ENCODE measurements at regions not wholly inside any gene's neighbourhood (a gene's known extent, or its start where the extent isn't known, plus 50 kb on each side); places are given as distances from the start of the nearest gene placed in this dataset.

DNA sequence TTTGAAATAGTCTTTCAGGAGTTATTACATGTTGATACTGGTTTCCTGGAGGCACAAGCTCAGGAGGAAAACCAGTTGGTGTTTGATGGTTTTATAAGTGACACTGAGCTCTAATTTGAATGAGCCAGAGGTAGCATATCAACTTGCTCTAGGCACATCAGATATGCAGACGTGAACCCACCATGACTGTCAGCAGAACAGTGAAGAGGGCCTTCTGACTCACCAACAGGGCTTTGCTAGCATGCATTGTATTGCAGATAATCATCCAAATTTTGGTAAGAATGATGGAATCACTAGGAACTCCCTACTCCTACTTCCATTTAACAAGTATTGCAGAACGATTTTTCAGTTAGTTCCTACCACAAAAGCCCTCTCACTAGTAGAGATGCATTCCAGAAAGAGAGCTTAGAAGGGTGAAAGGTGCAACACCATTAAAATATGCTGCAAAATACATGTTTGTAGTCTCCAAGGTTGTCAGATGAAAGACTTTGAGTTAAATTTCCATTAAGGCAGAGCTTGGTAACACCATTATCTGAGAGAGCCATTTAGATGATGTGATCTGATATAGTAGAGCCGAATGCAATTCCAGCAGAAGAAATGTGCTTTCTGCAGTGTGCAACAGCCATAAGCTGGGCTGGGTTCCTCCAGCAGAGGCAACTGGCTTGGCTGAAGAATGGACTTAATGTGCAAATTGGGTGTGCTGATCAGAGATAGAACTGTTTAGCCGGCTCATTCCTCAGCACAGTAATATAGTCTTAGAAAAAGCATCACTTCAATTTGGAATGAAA lies 968.7 kb upstream of the ADGRB3 start:
- Histone ChIP-seq H3K9ac (ENCODE audit: low read length in 5 of 5) (no peak overlapping the region), H3K27me3 (ENCODE audit: control insufficient read depth in 5 of 5, insufficient read depth in 4 of 5, low read length in 5 of 5) (no peaks in the 10 kb centered on the region), H3K27ac (ENCODE audit: low read depth, low read length) (no peak overlapping the region), H3K4me1 (ENCODE audit: control insufficient read depth in 5 of 5, insufficient read depth in 5 of 5, low read length in 5 of 5) (no peaks in the 10 kb centered on the region), H3K4me3 (ENCODE audit: low read depth in 1 of 5, low read length in 5 of 5) (no peak overlapping the region), H3K9me3 (ENCODE audit: control insufficient read depth in 5 of 5, low read length in 5 of 5) (peaks cover 2 to 11% (median 5%) of the 10 kb centered on the region in 5 donors), H3K36me3 (ENCODE audit: control insufficient read depth in 5 of 5, insufficient read depth in 5 of 5, low read length in 5 of 5) (no peaks in the 10 kb centered on the region)

DNA sequence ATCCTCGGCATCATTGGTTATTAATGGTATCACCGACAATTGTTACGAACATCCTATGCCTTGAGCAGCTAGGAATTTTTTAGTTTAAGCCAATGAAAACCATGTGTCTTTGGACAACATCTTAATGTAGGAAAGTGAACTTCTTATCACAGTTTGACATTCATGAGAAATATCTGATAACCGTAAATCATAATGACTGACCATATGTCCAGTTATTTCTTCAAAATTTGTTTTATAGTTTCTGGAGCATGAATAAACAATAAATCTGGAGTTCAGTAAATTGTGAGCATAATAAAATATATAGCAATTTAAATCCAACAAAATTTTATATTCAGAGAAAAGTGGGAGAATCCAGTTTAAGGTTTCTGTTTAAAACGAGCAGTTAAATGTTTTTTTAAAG lies 970.1 kb upstream of the ADGRB3 start:
- Histone ChIP-seq H3K4me3 (ENCODE audit: low read depth in 1 of 5, low read length in 5 of 5) (no peak overlapping the region), H3K9ac (ENCODE audit: low read length in 5 of 5) (no peak overlapping the region), H3K36me3 (ENCODE audit: control insufficient read depth in 5 of 5, insufficient read depth in 5 of 5, low read length in 5 of 5) (no peaks in the 10 kb centered on the region), H3K27me3 (ENCODE audit: control insufficient read depth in 5 of 5, insufficient read depth in 4 of 5, low read length in 5 of 5) (no peaks in the 10 kb centered on the region), H3K4me1 (ENCODE audit: control insufficient read depth in 5 of 5, insufficient read depth in 5 of 5, low read length in 5 of 5) (no peaks in the 10 kb centered on the region), H3K27ac (ENCODE audit: low read depth, low read length) (no peak overlapping the region), H3K9me3 (ENCODE audit: control insufficient read depth in 5 of 5, low read length in 5 of 5) (peaks cover 0 to 10% (median 2%) of the 10 kb centered on the region in 5 donors)

DNA sequence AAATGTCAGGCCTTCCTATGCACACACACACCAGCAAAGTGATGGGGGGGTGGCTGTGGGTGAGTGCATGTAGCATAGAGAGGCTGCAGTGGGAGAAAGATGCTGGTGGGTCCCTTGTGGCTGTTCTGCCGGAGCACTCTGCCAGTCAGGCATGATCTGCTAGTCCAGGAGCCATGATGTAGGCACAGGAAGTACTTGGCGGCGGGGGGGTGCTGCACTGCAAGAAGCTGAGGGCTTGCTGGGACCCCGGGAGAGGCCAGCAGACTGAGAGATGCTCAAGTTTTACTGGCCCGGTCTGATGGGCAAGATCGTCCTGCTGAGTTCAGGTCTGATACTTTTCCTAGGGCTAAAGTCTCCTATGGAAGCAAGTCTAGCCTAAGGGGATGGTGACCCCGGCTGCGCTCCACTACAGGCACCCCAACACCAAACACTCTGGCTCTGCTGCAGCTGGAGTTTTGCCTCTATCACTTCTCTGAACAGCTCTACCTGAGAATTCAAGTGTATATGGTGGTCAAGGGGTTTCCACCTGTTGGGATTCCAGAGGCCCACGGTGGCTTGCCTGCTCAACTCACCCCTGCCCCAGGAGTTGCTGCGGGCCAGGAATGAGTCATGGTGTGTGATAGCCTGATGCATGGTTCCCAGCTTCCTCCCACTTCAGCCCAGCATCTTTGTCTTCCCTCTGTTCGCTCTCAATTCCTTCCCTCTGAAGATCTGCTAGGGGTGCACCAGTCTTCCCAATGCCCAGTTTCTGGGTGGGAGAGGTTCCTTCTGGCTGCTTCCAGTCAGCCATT lies 971.8 kb upstream of the ADGRB3 start:
- peaks cover 0 to 8% (median 2%) of the 10 kb centered on the region in 5 donors for H3K9me3 ChIP-seq (ENCODE audit: control insufficient read depth in 5 of 5, low read length in 5 of 5)
- no peak overlapping the region for H3K9ac ChIP-seq (ENCODE audit: low read length in 5 of 5)
- no peak overlapping the region for H3K4me3 ChIP-seq (ENCODE audit: low read depth in 1 of 5, low read length in 5 of 5)
- no peaks in the 10 kb centered on the region for H3K27me3 ChIP-seq (ENCODE audit: control insufficient read depth in 5 of 5, insufficient read depth in 4 of 5, low read length in 5 of 5)
- no peak overlapping the region for H3K27ac ChIP-seq (ENCODE audit: low read depth, low read length)
- no peaks in the 10 kb centered on the region for H3K4me1 ChIP-seq (ENCODE audit: control insufficient read depth in 5 of 5, insufficient read depth in 5 of 5, low read length in 5 of 5)
- no peaks in the 10 kb centered on the region for H3K36me3 ChIP-seq (ENCODE audit: control insufficient read depth in 5 of 5, insufficient read depth in 5 of 5, low read length in 5 of 5)

DNA sequence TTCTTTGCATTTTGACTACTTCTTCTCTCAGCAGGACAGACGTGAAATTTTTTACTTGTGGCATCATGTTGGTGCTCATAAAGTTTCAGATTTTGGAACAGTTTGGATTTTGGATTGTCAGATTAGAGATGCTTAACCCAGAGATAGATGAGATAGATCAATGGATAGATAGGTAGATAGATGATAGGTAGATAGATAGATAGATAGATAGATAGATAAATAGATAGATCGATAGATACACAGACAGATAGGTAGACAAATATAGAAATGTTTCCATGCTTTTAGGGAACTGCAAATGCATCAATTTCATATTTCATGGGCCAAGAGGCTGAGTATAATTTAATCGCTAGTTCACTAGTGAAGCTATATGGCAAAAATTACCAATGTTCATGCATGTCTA lies 981.5 kb upstream of the ADGRB3 start:
- no peaks in the 10 kb centered on the region for H3K4me1 ChIP-seq (ENCODE audit: control insufficient read depth in 5 of 5, insufficient read depth in 5 of 5, low read length in 5 of 5)
- H3K36me3 ChIP-seq (ENCODE audit: control insufficient read depth in 5 of 5, insufficient read depth in 5 of 5, low read length in 5 of 5) = no peaks in the 10 kb centered on the region
- H3K27ac ChIP-seq (ENCODE audit: low read depth, low read length) = no peak overlapping the region

DNA sequence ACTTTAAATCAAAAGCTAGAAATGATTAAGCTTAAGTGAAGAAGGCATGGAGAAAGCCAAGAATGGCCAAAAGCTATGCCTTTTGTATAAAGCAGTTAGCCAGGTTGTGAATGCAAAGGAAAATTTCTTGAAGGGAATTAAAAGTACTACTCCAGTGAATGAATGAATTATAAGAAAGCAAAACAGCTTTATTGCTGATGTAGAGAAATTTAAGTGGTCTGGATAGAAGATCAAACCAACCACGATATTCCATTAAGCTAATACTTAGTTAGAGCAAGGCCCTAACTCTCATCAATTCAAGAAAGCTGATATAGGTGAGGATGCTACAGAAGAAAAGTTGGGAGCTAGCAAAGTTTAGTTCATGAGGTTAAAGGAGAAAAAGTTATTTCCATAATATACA lies 988.5 kb upstream of the ADGRB3 start:
- Histone ChIP-seq H3K36me3 (ENCODE audit: control insufficient read depth in 5 of 5, insufficient read depth in 5 of 5, low read length in 5 of 5) (no peaks in the 10 kb centered on the region), H3K27ac (ENCODE audit: low read depth, low read length) (no peak overlapping the region), H3K27me3 (ENCODE audit: control insufficient read depth in 5 of 5, insufficient read depth in 4 of 5, low read length in 5 of 5) (no peaks in the 10 kb centered on the region), H3K9ac (ENCODE audit: low read length in 5 of 5) (no peak overlapping the region), H3K4me1 (ENCODE audit: control insufficient read depth in 5 of 5, insufficient read depth in 5 of 5, low read length in 5 of 5) (no peaks in the 10 kb centered on the region), H3K9me3 (ENCODE audit: control insufficient read depth in 5 of 5, low read length in 5 of 5) (no peaks in the 10 kb centered on the region), H3K4me3 (ENCODE audit: low read depth in 1 of 5, low read length in 5 of 5) (no peak overlapping the region)

More for the DNA sequence above, 981.5 kb upstream of the ADGRB3 start:
- Histone ChIP-seq H3K9ac (ENCODE audit: low read length in 5 of 5) (no peak overlapping the region), H3K9me3 (ENCODE audit: control insufficient read depth in 5 of 5, low read length in 5 of 5) (no peaks in the 10 kb centered on the region), H3K27me3 (ENCODE audit: control insufficient read depth in 5 of 5, insufficient read depth in 4 of 5, low read length in 5 of 5) (no peaks in the 10 kb centered on the region), H3K4me3 (ENCODE audit: low read depth in 1 of 5, low read length in 5 of 5) (no peak overlapping the region)

DNA sequence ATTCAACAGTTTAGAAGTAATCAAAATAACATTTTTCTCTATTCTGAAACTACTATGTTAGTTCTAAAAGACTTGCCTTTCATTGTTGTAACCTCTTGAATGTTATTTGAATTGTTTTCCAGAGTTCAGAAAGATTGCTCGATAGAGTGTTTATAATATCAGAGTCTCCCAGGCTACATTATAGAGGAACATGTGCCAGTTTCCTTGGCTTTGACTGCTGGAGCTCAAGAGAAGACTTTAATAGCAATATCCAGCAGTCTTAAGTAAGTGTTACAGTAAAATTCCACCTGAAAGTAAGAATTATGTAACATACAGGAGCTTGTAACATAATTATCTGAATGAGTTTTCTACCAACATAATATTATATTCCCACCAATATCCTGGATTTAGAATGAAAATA lies 991.8 kb upstream of the ADGRB3 start:
- no peaks in the 10 kb centered on the region for H3K4me1 ChIP-seq (ENCODE audit: control insufficient read depth in 5 of 5, insufficient read depth in 5 of 5, low read length in 5 of 5)
- H3K27me3 ChIP-seq (ENCODE audit: control insufficient read depth in 5 of 5, insufficient read depth in 4 of 5, low read length in 5 of 5) = no peaks in the 10 kb centered on the region
- no peak overlapping the region for H3K27ac ChIP-seq (ENCODE audit: low read depth, low read length)
- H3K4me3 ChIP-seq (ENCODE audit: low read depth in 1 of 5, low read length in 5 of 5) = no peak overlapping the region
- H3K9me3 ChIP-seq (ENCODE audit: control insufficient read depth in 5 of 5, low read length in 5 of 5) = no peaks in the 10 kb centered on the region
- no peak overlapping the region for H3K9ac ChIP-seq (ENCODE audit: low read length in 5 of 5)
- no peaks in the 10 kb centered on the region for H3K36me3 ChIP-seq (ENCODE audit: control insufficient read depth in 5 of 5, insufficient read depth in 5 of 5, low read length in 5 of 5)

DNA sequence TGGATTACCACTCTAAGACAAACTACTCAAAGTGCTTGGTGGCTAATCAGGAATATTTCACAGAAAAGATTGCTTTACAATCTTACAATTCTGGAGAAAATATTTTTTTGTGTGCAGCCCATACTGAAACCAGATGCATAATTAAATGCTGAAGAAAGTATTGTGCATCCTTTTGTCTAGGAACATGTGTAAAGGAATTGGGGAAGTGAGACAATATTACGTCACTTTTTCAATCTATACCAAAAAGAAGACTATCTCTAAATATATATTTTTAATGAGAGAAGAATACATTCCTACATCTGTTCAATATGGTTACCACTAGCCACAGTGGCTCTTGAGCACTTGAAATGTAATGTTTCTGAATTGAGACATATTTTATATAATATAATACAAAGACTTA lies 992.5 kb upstream of the ADGRB3 start:
- H3K9me3 ChIP-seq (ENCODE audit: control insufficient read depth in 5 of 5, low read length in 5 of 5) = no peaks in the 10 kb centered on the region
- H3K27ac ChIP-seq (ENCODE audit: low read depth, low read length) = no peak overlapping the region
- no peak overlapping the region for H3K9ac ChIP-seq (ENCODE audit: low read length in 5 of 5)
- H3K36me3 ChIP-seq (ENCODE audit: control insufficient read depth in 5 of 5, insufficient read depth in 5 of 5, low read length in 5 of 5) = no peaks in the 10 kb centered on the region
- H3K27me3 ChIP-seq (ENCODE audit: control insufficient read depth in 5 of 5, insufficient read depth in 4 of 5, low read length in 5 of 5) = no peaks in the 10 kb centered on the region
- H3K4me3 ChIP-seq (ENCODE audit: low read depth in 1 of 5, low read length in 5 of 5) = no peak overlapping the region
- no peaks in the 10 kb centered on the region for H3K4me1 ChIP-seq (ENCODE audit: control insufficient read depth in 5 of 5, insufficient read depth in 5 of 5, low read length in 5 of 5)

DNA sequence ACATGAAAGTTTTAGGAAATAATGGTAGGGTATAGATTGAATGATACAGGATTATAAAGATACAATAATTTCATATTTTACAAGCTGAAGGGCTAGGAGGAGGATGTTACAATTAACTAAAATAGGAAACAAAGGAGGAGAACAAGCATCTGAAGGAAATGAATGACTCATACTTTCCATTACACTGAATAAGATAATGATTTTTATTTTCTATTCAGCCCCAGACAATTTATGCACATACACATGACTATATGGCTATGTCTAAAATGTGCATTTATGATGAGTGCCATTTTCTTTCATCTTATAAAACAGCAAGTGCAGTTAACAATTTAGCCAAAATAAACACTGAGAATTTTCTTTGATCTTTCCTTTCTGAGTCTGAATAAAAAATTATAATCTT lies 994.6 kb upstream of the ADGRB3 start:
- H3K36me3 ChIP-seq (ENCODE audit: control insufficient read depth in 5 of 5, insufficient read depth in 5 of 5, low read length in 5 of 5) = no peaks in the 10 kb centered on the region
- H3K4me3 ChIP-seq (ENCODE audit: low read depth in 1 of 5, low read length in 5 of 5) = no peak overlapping the region
- no peaks in the 10 kb centered on the region for H3K27me3 ChIP-seq (ENCODE audit: control insufficient read depth in 5 of 5, insufficient read depth in 4 of 5, low read length in 5 of 5)
- no peaks in the 10 kb centered on the region for H3K9me3 ChIP-seq (ENCODE audit: control insufficient read depth in 5 of 5, low read length in 5 of 5)
- no peaks in the 10 kb centered on the region for H3K4me1 ChIP-seq (ENCODE audit: control insufficient read depth in 5 of 5, insufficient read depth in 5 of 5, low read length in 5 of 5)
- no peak overlapping the region for H3K27ac ChIP-seq (ENCODE audit: low read depth, low read length)
- H3K9ac ChIP-seq (ENCODE audit: low read length in 5 of 5) = no peak overlapping the region

DNA sequence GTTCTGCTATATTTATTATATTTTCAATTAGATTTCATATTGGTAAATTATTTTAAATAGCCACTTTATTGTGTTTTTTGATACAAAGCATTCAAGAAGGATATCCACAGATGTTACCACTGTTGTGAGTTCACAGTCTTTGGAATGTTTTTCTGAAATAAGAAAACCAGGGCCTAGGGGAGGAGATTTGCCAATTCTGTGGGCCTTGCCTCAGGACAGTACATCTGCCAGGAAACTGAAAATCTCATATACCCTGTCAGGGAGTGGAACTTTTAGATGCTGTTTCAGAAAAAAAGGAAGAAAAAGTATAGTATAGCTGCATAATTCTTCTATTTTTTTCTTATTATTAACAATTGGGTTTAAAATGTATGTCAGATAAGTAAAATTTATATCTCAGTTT lies 995.9 kb upstream of the ADGRB3 start:
- Histone ChIP-seq H3K4me3 (ENCODE audit: low read depth in 1 of 5, low read length in 5 of 5) (no peak overlapping the region), H3K27me3 (ENCODE audit: control insufficient read depth in 5 of 5, insufficient read depth in 4 of 5, low read length in 5 of 5) (no peaks in the 10 kb centered on the region), H3K36me3 (ENCODE audit: control insufficient read depth in 5 of 5, insufficient read depth in 5 of 5, low read length in 5 of 5) (no peaks in the 10 kb centered on the region), H3K27ac (ENCODE audit: low read depth, low read length) (no peak overlapping the region), H3K4me1 (ENCODE audit: control insufficient read depth in 5 of 5, insufficient read depth in 5 of 5, low read length in 5 of 5) (no peaks in the 10 kb centered on the region), H3K9me3 (ENCODE audit: control insufficient read depth in 5 of 5, low read length in 5 of 5) (no peaks in the 10 kb centered on the region), H3K9ac (ENCODE audit: low read length in 5 of 5) (no peak overlapping the region)

DNA sequence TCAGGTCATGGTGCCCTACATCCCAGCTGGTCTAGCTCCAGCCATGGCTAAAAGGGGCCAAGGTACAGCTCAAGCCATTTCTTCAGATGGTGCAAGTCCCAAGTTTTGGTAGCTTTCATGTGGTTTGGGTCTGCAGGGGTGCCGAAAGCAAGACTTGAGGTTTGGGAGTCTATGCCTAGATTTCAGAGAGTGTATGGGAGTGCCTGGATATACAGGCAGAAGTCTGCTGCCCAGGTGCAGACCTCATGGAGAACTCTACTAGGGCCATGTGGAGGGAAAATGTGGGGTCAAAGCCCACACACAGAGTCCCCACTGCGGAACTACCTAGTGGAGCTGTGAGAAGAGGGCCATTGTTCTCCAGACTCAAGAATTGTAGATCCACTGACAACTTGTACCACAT lies 1000.9 kb upstream of the ADGRB3 start:
- Histone ChIP-seq H3K9ac (ENCODE audit: low read length in 5 of 5) (no peak overlapping the region), H3K27ac (ENCODE audit: low read depth, low read length) (no peak overlapping the region), H3K4me1 (ENCODE audit: control insufficient read depth in 5 of 5, insufficient read depth in 5 of 5, low read length in 5 of 5) (no peaks in the 10 kb centered on the region), H3K36me3 (ENCODE audit: control insufficient read depth in 5 of 5, insufficient read depth in 5 of 5, low read length in 5 of 5) (no peaks in the 10 kb centered on the region), H3K27me3 (ENCODE audit: control insufficient read depth in 5 of 5, insufficient read depth in 4 of 5, low read length in 5 of 5) (no peaks in the 10 kb centered on the region), H3K4me3 (ENCODE audit: low read depth in 1 of 5, low read length in 5 of 5) (no peak overlapping the region), H3K9me3 (ENCODE audit: control insufficient read depth in 5 of 5, low read length in 5 of 5) (peaks cover 0 to 2% (median 0%) of the 10 kb centered on the region in 5 donors)

All from subcutaneous abdominal adipose tissue (tissue), 5 donors.